ENCODE measurements at regions not wholly inside any gene's neighbourhood (a gene's known extent, or its start where the extent isn't known, plus 50 kb on each side); places are given as distances from the start of the nearest gene placed in this dataset.
A peak's percentile ranks its signal among the peaks of the same experiment; 100 is the strongest.

DNA sequence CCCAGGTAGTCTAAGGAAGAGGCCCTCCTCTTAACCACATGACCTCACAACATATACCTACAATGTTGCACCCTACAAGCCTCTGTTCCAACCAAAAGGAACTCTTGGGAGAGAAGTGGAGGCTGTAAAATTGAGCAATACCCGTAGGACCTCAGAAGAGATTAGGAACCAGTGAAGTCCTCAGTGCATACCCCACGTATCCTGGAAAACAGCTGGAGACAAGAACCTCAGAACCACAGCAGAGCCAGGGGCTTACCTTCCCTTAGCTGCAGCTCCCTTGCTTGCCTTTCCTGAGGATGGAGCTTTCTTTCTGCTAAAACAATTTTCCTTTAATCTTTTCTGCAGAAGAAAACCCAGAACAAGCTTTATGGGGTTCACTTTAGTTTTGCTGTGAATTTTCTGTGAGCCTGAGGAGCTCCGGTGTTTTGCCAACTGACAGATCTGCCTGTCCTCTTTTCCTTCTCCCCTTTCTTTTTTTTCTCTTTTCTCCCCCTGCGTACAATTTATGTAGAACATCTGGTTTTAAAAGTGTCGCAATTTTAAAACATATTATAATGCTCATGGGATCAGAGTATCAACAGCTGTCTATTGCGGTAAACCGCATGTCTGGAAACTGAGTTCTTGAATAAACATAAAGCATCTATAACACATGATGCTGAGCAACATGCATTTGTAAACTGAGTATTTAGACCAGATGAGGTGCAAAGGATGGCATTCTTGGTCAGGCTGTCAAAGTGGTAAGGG lies 226.4 kb upstream of the MAF start:
- no peaks in the 10 kb centered on the region for H3K9me3 ChIP-seq
- intact Hi-C loops (cut with DNase I), result no loop called here
- ATAC-seq (no peak), DNase-seq (no peak)
- no peaks in the 10 kb centered on the region for H3K4me1 ChIP-seq
- TF ChIP-seq, protein P1, sequence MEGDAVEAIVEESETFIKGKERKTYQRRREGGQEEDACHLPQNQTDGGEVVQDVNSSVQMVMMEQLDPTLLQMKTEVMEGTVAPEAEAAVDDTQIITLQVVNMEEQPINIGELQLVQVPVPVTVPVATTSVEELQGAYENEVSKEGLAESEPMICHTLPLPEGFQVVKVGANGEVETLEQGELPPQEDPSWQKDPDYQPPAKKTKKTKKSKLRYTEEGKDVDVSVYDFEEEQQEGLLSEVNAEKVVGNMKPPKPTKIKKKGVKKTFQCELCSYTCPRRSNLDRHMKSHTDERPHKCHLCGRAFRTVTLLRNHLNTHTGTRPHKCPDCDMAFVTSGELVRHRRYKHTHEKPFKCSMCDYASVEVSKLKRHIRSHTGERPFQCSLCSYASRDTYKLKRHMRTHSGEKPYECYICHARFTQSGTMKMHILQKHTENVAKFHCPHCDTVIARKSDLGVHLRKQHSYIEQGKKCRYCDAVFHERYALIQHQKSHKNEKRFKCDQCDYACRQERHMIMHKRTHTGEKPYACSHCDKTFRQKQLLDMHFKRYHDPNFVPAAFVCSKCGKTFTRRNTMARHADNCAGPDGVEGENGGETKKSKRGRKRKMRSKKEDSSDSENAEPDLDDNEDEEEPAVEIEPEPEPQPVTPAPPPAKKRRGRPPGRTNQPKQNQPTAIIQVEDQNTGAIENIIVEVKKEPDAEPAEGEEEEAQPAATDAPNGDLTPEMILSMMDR (IDR thresholded peaks at IDR 0.05), result no peak
- TF ChIP-seq POLR2A (IDR thresholded peaks at IDR 0.05), result no peak
- WGBS, 2 donors, result 77 to 79% methylated on average over 7 of the region's 7 CpGs
- no peak overlapping the region for H3K4me3 ChIP-seq
- H3K27ac ChIP-seq, result no peak overlapping the region
- H3K27me3 ChIP-seq, result no peaks in the 10 kb centered on the region
- no peaks in the 10 kb centered on the region for H3K36me3 ChIP-seq (replicated peaks in 1 of 2; ENCODE audit: insufficient read depth in 1 of 2, low read depth in 2 of 2)

DNA sequence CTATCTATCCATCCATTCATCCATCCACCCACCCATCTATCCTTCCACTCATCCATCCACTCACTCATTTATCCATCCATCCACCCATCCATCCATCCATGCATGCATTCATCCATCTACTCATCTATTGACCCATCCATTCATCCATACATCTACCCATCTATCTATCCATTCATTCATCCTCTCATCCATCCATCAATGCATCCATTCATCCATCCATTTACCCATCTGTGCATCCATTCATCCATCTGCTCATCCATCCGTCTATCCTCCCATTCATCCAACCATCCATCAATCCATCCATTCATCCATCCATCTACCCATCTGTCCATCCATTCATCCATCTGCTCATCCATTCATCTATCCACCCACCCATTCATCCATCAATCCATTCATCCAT lies 224.5 kb upstream of the MAF start:
- Histone ChIP-seq H3K27me3 (no peaks in the 10 kb centered on the region), H3K27ac (no peak overlapping the region), H3K9me3 (no peaks in the 10 kb centered on the region), H3K36me3 (replicated peaks in 1 of 2; ENCODE audit: insufficient read depth in 1 of 2, low read depth in 2 of 2) (no peaks in the 10 kb centered on the region), H3K4me1 (no peaks in the 10 kb centered on the region), H3K4me3 (no peak overlapping the region)
- DNase-seq (no peak), ATAC-seq (no peak)
- intact Hi-C loops (cut with DNase I), result no loop called here
- WGBS, 2 donors, result 61 to 68% methylated on average over 1 of the region's 1 CpG
- TF ChIP-seq POLR2A (IDR thresholded peaks at IDR 0.05), result no peak
- TF ChIP-seq, protein P1 (IDR thresholded peaks at IDR 0.05), result no peak

- no peak for DNase-seq
- no peaks in the 10 kb centered on the region for H3K9me3 ChIP-seq
- no peak for ATAC-seq
- H3K4me3 ChIP-seq, result no peak overlapping the region
- no peak for TF ChIP-seq POLR2A (IDR thresholded peaks at IDR 0.05)
- TF ChIP-seq, protein P1 (IDR thresholded peaks at IDR 0.05), result no peak
- no peak overlapping the region for H3K27ac ChIP-seq
- no peaks in the 10 kb centered on the region for H3K36me3 ChIP-seq (replicated peaks in 1 of 2; ENCODE audit: insufficient read depth in 1 of 2, low read depth in 2 of 2)
- H3K4me1 ChIP-seq, result no peaks in the 10 kb centered on the region
- WGBS, 2 donors, result 60 to 61% methylated on average over 2 of the region's 2 CpGs
- intact Hi-C loops (cut with DNase I), result no loop called here
- no peaks in the 10 kb centered on the region for H3K27me3 ChIP-seq
These were observed 223.1 kb upstream of the MAF start for GRCh38 chr16:79823639-79824038.

DNA sequence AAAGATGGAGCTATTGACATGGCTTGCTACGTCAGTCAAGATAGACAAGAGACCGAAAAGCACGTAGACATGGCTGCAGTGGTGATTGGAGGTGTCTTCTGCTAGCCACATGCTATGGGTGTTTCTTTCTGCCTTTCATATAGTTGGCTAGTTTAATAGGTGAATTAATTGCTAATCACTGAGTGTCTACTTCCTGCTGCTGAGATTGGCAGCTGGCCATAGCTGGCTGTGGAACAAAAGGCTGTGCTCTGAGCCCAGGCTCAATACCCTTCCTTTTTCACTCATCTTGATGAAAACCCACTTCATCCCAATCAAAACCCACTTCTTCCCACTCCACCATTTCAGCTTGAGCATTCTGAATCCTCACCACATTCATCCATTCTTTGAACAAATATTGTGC lies 221.4 kb upstream of the MAF start:
- 96 to 97% methylated on average over 3 of the region's 3 CpGs for WGBS, 2 donors
- TF ChIP-seq, protein P1 (IDR thresholded peaks at IDR 0.05), result no peak
- no peak for TF ChIP-seq POLR2A (IDR thresholded peaks at IDR 0.05)
- DNase-seq (peak in 1 of 4 donors; percentile 13), ATAC-seq (no peak)
- no peak overlapping the region for H3K4me3 ChIP-seq
- no peak overlapping the region for H3K27ac ChIP-seq
- no peaks in the 10 kb centered on the region for H3K4me1 ChIP-seq
- no peaks in the 10 kb centered on the region for H3K36me3 ChIP-seq (replicated peaks in 1 of 2; ENCODE audit: insufficient read depth in 1 of 2, low read depth in 2 of 2)
- no peaks in the 10 kb centered on the region for H3K27me3 ChIP-seq
- H3K9me3 ChIP-seq, result no peaks in the 10 kb centered on the region
- intact Hi-C loops (cut with DNase I), result no loop called here

DNA sequence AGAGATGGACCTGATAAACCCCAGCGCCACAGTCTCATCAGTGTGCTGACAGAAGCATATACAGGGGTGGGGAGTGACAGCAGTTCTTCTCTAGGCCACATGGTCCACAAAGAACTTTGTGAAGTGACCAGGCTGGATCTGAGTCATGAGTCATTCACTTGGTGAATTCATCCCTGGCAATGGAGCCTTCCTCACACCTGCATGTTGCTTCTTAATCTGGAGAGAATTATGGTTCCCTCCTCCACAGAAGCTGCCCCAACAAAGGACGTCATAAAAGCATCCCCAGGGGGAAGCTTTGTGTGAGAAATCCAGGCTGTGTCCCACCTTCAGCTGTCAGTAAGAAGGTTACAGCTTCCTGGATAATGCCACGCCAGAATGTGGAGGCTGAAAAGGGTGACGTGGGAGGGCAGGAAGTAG lies 215.6 kb upstream of the MAF start:
- ATAC-seq (no peak), DNase-seq (no peak)
- intact Hi-C loops (cut with DNase I), result no loop called here
- Histone ChIP-seq H3K27me3 (no peaks in the 10 kb centered on the region), H3K9me3 (no peaks in the 10 kb centered on the region), H3K36me3 (replicated peaks in 1 of 2; ENCODE audit: insufficient read depth in 1 of 2, low read depth in 2 of 2) (no peaks in the 10 kb centered on the region), H3K27ac (no peak overlapping the region), H3K4me3 (no peak overlapping the region), H3K4me1 (no peaks in the 10 kb centered on the region)
- 67 to 76% methylated on average over 4 of the region's 4 CpGs for WGBS, 2 donors
- TF ChIP-seq, protein P1 (IDR thresholded peaks at IDR 0.05), result no peak
- no peak for TF ChIP-seq POLR2A (IDR thresholded peaks at IDR 0.05)
